SU-DHL-6 (cell line): ENCODE measurements at regions not wholly inside any gene's neighbourhood (a gene's known extent, or its start where the extent isn't known, plus 50 kb on each side); places are given as distances from the start of the nearest gene placed in this dataset.

Experiments used
- CTCF ChIP-seq: fragments of 200-600 bp; sonication (generic); IDR thresholded peaks from one replicate; pipeline ENCODE4 v1.5.1; 2017; ENCODE audit warnings: antibody characterized with exemption, mild to moderate bottlenecking, low read length, moderate library complexity; ENCODE audit not compliant: insufficient read depth, poor library complexity, severe bottlenecking
- EZH2phosphoT487 ChIP-seq: fragments of 200-600 bp; sonication (generic), shearing (Covaris generic); conservative IDR thresholded peaks from 2 replicates; pipeline ENCODE4 v1.6.1; 2018; ENCODE audit warnings: mild to moderate bottlenecking, antibody characterized with exemption, low read length, moderate library complexity, mixed read lengths

GRCh38 chr2:40851661-40852060 is 399.8 kb upstream of the SLC8A1 start:
- TF ChIP-seq CTCF (no peak), EZH2phosphoT487 (no peak)
